Choroid plexus epithelial cell (primary cell): ENCODE measurements at regions not wholly inside any gene's neighbourhood (a gene's known extent, or its start where the extent isn't known, plus 50 kb on each side); places are given as distances from the start of the nearest gene placed in this dataset.
A peak's percentile ranks its signal among the peaks of the same experiment; 100 is the strongest.
"Not testable (repeated sequence)": the region's sequence is repeated elsewhere in the genome, so short reads cannot be mapped to it uniquely, and the experiment has no call there.

Experiments
- DNase-seq: peaks from one replicate; pipeline ENCODE4 v3.0.0-alpha.2; 2010; ENCODE audit warnings: low read depth
- H3K4me3 ChIP-seq: 2 replicates; pipeline ENCODE4 v1.5.1; 2011; ENCODE audit warnings: low read depth, mild to moderate bottlenecking, control low read depth, low read length, moderate library complexity
- TF ChIP-seq, protein P1 (sequence below): conservative IDR thresholded peaks from 2 replicates; pipeline ENCODE4 v1.5.1; 2011; ENCODE audit warnings: low read depth, mild to moderate bottlenecking, control low read depth, inconsistent platforms, low read length, moderate library complexity

DNA sequence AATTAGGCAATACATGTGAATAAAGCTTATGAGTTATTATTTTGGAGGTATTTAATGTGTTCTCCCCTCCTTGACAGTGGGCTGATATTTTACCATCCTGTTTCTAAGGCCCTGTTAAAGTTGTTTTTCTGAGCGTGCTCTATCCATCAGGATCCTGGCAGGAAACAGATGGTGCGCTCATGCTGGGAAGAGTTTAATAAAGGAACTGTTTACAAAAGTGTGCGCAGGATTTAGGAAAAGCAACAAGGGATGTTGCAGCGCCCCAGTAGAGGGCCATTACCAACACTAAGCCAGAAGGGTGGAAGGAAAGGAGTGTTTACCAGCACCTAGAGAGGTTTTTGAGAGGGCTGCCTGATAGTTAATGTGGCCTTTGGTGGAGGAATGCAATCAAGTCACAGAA is 374.5 kb downstream of the KCNRG start:
- no peak overlapping the region for H3K4me3 ChIP-seq
- TF ChIP-seq, protein P1, sequence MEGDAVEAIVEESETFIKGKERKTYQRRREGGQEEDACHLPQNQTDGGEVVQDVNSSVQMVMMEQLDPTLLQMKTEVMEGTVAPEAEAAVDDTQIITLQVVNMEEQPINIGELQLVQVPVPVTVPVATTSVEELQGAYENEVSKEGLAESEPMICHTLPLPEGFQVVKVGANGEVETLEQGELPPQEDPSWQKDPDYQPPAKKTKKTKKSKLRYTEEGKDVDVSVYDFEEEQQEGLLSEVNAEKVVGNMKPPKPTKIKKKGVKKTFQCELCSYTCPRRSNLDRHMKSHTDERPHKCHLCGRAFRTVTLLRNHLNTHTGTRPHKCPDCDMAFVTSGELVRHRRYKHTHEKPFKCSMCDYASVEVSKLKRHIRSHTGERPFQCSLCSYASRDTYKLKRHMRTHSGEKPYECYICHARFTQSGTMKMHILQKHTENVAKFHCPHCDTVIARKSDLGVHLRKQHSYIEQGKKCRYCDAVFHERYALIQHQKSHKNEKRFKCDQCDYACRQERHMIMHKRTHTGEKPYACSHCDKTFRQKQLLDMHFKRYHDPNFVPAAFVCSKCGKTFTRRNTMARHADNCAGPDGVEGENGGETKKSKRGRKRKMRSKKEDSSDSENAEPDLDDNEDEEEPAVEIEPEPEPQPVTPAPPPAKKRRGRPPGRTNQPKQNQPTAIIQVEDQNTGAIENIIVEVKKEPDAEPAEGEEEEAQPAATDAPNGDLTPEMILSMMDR = no peak
- DNase-seq = no peak

DNA sequence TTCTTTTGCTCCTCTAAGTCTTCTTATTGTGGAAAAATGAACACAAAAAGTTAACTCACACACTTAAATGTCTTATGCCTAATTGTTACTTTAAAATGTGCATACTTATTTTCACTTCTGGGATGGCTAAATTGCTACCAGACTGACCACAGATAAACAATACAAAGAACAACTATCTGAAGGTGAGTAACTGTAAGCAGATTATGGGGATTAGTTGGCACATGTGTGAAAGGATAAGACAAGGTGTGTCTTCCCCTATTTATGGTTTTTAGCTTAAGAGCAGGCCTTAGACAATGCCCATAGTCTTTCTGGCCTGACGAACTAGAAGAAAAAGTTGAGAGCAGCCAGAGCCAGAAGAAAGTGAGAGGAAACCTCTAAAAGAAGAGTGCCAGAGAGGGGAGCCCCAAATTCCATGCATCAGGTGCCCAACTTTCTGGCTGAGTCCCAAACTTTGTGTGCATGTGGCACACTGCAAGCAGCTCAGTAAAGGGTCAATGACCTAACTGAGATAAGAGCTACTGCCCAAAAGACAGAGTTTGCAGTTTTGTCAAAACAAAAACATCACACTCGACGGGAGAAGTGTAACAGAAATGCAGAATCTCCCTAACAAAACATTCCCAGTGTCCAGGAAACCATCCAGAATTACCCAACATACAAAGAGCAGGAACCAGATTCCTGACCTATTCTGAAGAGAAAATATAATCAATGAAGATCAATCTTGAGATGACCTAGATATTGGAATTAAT is 375.4 kb downstream of the KCNRG start:
- no peak overlapping the region for H3K4me3 ChIP-seq
- TF ChIP-seq, protein P1 = no peak
- DNase-seq = no peak

DNA sequence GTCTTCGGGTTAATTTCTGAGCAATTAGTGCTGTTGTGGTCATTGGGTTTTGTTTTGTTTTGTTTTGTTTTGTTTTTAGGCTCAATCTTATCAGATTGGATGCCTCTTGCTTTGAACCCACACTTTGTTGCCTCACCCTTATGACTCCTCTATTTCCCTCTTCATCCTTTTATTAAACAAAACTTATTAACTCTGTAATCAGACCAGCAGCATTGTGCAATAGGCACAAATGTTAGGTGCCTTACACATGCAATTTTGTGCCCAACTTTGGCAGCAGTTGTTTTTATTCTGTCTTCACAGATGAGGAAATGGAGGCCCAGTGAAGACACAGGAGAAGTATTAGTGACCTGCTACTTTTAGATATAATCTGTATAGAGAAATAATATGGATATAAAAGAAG is 377.7 kb downstream of the KCNRG start:
- TF ChIP-seq, protein P1 = no peak
- no peak for DNase-seq

DNA sequence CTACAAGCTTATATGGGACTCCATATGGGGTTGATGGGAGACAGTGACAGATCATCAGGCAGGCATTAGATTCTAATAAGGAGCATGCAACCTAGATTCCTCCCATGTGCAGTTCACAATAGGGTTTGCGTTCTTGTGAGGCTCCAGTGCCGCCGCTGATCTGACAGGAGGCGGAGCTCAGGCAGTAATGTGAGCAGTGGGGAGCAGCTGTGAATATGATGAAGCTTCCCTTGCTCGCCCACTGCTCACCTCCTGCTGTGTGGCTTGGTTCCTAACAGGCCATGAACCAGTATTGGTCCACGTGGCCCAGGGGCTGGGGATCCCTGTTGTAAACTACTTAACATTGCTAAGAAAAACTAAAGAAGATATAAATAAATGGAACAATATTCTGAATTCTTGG is 378.4 kb downstream of the KCNRG start:
- peak; percentile 85 for DNase-seq
- TF ChIP-seq, protein P1 = peak; percentile 12
- no peak overlapping the region for H3K4me3 ChIP-seq

More for the DNA sequence above, 377.7 kb downstream of the KCNRG start:
- no peak overlapping the region for H3K4me3 ChIP-seq

DNA sequence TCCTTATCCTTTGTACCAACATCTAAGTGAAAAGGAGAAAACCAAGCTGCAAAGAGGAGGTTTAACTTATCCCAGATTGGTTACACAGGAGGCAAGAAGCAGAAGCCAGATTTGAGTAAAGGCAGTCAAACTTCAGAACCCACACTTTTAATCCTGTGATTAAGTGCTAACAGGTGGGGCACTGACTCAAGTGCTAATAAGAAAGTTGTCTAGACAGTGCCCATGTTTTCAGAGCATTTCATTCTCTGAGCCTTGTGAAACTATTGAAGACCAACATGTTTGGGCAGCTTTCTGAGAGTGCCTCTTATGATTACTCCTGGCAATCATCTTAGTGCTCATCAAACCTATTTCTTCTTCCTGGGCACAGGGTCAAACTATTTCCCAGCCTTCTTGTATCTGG is 380.8 kb downstream of the KCNRG start:
- DNase-seq = no peak
- H3K4me3 ChIP-seq = no peak overlapping the region
- TF ChIP-seq, protein P1 = no peak

DNA sequence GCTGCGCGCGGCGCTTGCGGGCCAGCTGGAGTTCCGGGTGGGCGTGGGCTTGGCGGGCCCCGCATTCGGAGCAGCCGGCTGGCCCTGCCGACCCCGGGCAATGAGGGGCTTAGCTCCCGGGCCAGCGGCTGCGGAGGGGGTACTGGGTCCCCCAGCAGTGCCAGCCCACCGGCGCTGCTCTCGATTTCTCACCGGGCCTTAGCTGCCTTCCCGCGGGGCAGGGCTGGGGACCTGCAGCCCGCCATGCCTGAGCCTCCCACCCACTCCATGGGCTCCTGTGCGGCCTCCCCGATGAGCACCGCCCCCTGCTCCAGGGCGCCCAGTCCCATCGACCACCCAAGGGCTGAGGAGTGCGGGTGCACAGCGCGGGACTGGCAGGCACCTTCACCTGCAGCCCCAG is 381.4 kb downstream of the KCNRG start:
- H3K4me3 ChIP-seq, DNase-seq: not testable (repeated sequence)

DNA sequence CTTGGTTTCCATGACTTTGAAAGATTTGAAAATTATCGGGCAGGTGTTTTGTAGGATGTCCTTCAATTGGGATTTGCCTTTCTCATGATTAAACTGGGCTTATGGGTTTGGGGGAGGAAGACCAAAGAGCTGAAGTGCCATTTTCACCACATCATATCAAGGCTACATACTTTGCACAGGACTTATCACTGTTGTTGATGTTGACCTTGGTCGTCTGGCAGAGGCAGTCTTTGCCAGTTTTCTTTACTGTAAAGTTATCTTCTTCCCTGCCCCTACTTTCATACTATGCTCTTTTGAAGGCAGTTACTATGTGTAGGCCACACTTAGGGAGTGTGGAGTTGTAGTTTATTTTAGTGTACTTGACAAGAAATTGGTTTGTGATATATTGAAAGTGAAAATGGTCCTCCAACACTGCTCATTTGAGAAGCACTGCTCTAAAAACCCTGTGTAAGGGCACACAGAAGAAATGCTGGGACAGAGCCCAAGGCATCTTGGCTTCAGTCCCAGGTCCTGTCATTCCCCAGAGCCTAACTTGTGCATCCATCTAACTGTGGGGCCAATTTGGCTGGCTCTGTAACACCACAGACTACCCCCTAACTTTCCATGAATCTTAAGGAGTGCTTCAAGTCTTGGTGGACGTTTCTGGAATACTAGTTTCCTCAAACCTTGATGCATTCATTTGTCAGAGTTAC is 384.9 kb downstream of the KCNRG start:
- no peak for DNase-seq
- TF ChIP-seq, protein P1 = no peak
- H3K4me3 ChIP-seq = no peak overlapping the region
